Astrocyte (in vitro differentiated cells and primary cell): ENCODE measurements at regions not wholly inside any gene's neighbourhood (a gene's known extent, or its start where the extent isn't known, plus 50 kb on each side); places are given as distances from the start of the nearest gene placed in this dataset.

Experiments
- DNase-seq: peaks from one replicate; pipeline ENCODE4 v3.0.0-alpha.2; 2010; ENCODE audit warnings: low read depth
- FAIRE-seq: peaks from 2 replicates; lab custom pipeline; 2011; peaks lifted over from hg19 to GRCh38; lab: Jason Lieb, UNC
- H2AFZ ChIP-seq: 2 replicates; pipeline ENCODE4 v1.6.0; 2012; ENCODE audit warnings: low read depth, low read length, inconsistent platforms
- H3K27ac ChIP-seq: 2 replicates; pipeline ENCODE4 v1.5.1; 2011; ENCODE audit warnings: low read depth, low read length, inconsistent platforms
- H3K27me3 ChIP-seq: 2 replicates; pipeline ENCODE4 v1.6.0; 2011; ENCODE audit warnings: low read length, inconsistent platforms; ENCODE audit not compliant: insufficient read depth
- H3K36me3 ChIP-seq: 2 replicates; pipeline ENCODE4 v1.5.1; 2011; ENCODE audit warnings: low read length, inconsistent platforms; ENCODE audit not compliant: insufficient read depth
- H3K4me1 ChIP-seq: 2 replicates; pipeline ENCODE4 v1.5.1; 2011; ENCODE audit warnings: low read length, inconsistent platforms; ENCODE audit not compliant: insufficient read depth
- H3K4me2 ChIP-seq: 2 replicates; pipeline ENCODE4 v1.6.0; 2012; ENCODE audit warnings: low read length, inconsistent platforms
- H3K4me3 ChIP-seq: 2 replicates; pipeline ENCODE4 v1.5.1; 2011; ENCODE audit warnings: low read depth, mild to moderate bottlenecking, low read length, inconsistent platforms; ENCODE audit not compliant: insufficient read depth
- H3K79me2 ChIP-seq: 2 replicates; pipeline ENCODE4 v1.6.0; 2012; ENCODE audit warnings: mild to moderate bottlenecking, low read length, inconsistent platforms; ENCODE audit not compliant: insufficient read depth
- H3K9ac ChIP-seq: 2 replicates; pipeline ENCODE4 v1.6.0; 2012; ENCODE audit warnings: mild to moderate bottlenecking, low read length, inconsistent platforms
- H3K9me3 ChIP-seq: 2 replicates; pipeline ENCODE4 v1.5.1; 2012; ENCODE audit warnings: low read depth, mild to moderate bottlenecking, low read length, inconsistent platforms; ENCODE audit not compliant: insufficient read depth
- H4K20me1 ChIP-seq: 2 replicates; pipeline ENCODE4 v1.6.0; 2012; ENCODE audit warnings: low read length, inconsistent platforms; ENCODE audit not compliant: insufficient read depth
- H3K27ac Mint-ChIP-seq: one replicate; pipeline ENCODE4 v1.8.0; 2021; ENCODE audit warnings: mild to moderate bottlenecking, mixed read lengths; ENCODE audit not compliant: unreplicated experiment
- H3K27me3 Mint-ChIP-seq: one replicate; pipeline ENCODE4 v1.8.0; 2021; ENCODE audit warnings: low read depth, mixed read lengths; ENCODE audit not compliant: unreplicated experiment
- H3K36me3 Mint-ChIP-seq: one replicate; pipeline ENCODE4 v1.8.0; 2021; ENCODE audit warnings: low read depth, mixed read lengths; ENCODE audit not compliant: unreplicated experiment
- H3K4me1 Mint-ChIP-seq: one replicate; pipeline ENCODE4 v1.8.0; 2021; ENCODE audit warnings: low read depth, mixed read lengths; ENCODE audit not compliant: unreplicated experiment
- H3K4me3 Mint-ChIP-seq: one replicate; pipeline ENCODE4 v1.8.0; 2021; ENCODE audit warnings: mild to moderate bottlenecking, moderate library complexity, mixed read lengths; ENCODE audit not compliant: unreplicated experiment
- H3K9me3 Mint-ChIP-seq: one replicate; pipeline ENCODE4 v1.8.0; 2021; ENCODE audit warnings: mild to moderate bottlenecking, mixed read lengths; ENCODE audit not compliant: unreplicated experiment
- CTCF ChIP-seq: IDR thresholded peaks from 2 replicates; pipeline ENCODE4 v1.5.1; 2011; ENCODE audit warnings: low read depth, mild to moderate bottlenecking, inconsistent platforms, low read length, moderate library complexity; ENCODE audit not compliant: insufficient read depth
- EZH2 ChIP-seq: IDR thresholded peaks from 2 replicates; pipeline ENCODE4 v1.6.1; 2012; ENCODE audit warnings: mild to moderate bottlenecking, low read length, inconsistent platforms; ENCODE audit not compliant: insufficient read depth

- DNase-seq (no peak), FAIRE-seq (no peak)
- H3K4me1 ChIP-seq: no peaks in the 10 kb centered on the region
- no peak overlapping the region for H3K4me2 ChIP-seq
- no peak overlapping the region for H3K9ac ChIP-seq
- Mint-ChIP-seq H3K4me1 (no peaks in the 10 kb centered on the region), H3K27me3 (peaks cover 25% of the 10 kb centered on the region), H3K27ac (no peak overlapping the region), H3K36me3 (no peaks in the 10 kb centered on the region), H3K9me3 (peaks cover 17% of the 10 kb centered on the region), H3K4me3 (no peak overlapping the region)
- no peaks in the 10 kb centered on the region for H3K36me3 ChIP-seq
- H3K9me3 ChIP-seq: peaks cover 14% of the 10 kb centered on the region
- no peak overlapping the region for H3K27ac ChIP-seq
- H3K27me3 ChIP-seq: no peaks in the 10 kb centered on the region
- no peaks in the 10 kb centered on the region for H3K79me2 ChIP-seq
- H2AFZ ChIP-seq: no peak overlapping the region
- TF ChIP-seq EZH2 (no peak), CTCF (no peak)
- H3K4me3 ChIP-seq: no peak overlapping the region
- no peaks in the 10 kb centered on the region for H4K20me1 ChIP-seq
Measured at GRCh38 chr9:135391759-135392158, 87.8 kb upstream of the PPP1R26 start.

- no peaks in the 10 kb centered on the region for H3K36me3 Mint-ChIP-seq
- DNase-seq (no peak), FAIRE-seq (no peak)
- Histone ChIP-seq H3K36me3 (no peaks in the 10 kb centered on the region), H3K4me3 (no peak overlapping the region), H3K4me1 (no peaks in the 10 kb centered on the region), H4K20me1 (no peaks in the 10 kb centered on the region), H3K27ac (no peak overlapping the region), H3K27me3 (no peaks in the 10 kb centered on the region), H3K9ac (no peak overlapping the region), H2AFZ (no peak overlapping the region), H3K4me2 (no peak overlapping the region), H3K79me2 (no peaks in the 10 kb centered on the region), H3K9me3 (peaks cover 16% of the 10 kb centered on the region)
- H3K27ac Mint-ChIP-seq: no peak overlapping the region
- no peaks in the 10 kb centered on the region for H3K4me1 Mint-ChIP-seq
- H3K4me3 Mint-ChIP-seq: no peak overlapping the region
- peaks cover 24% of the 10 kb centered on the region for H3K27me3 Mint-ChIP-seq
- H3K9me3 Mint-ChIP-seq: peaks cover 17% of the 10 kb centered on the region
- TF ChIP-seq EZH2: no peak
- TF ChIP-seq CTCF: no peak
Measured at GRCh38 chr9:135392511-135392910, 87.1 kb upstream of the PPP1R26 start.

- Mint-ChIP-seq H3K9me3 (peaks cover 14% of the 10 kb centered on the region), H3K27ac (no peak overlapping the region), H3K4me3 (no peak overlapping the region), H3K36me3 (no peaks in the 10 kb centered on the region), H3K4me1 (no peaks in the 10 kb centered on the region), H3K27me3 (peaks cover 20% of the 10 kb centered on the region)
- H3K4me1 ChIP-seq: no peaks in the 10 kb centered on the region
- H3K36me3 ChIP-seq: no peaks in the 10 kb centered on the region
- DNase-seq: no peak
- no peak overlapping the region for H3K4me2 ChIP-seq
- no peaks in the 10 kb centered on the region for H4K20me1 ChIP-seq
- H3K9me3 ChIP-seq: peaks cover 16% of the 10 kb centered on the region
- H3K79me2 ChIP-seq: no peaks in the 10 kb centered on the region
- no peak for FAIRE-seq
- H3K9ac ChIP-seq: no peak overlapping the region
- no peaks in the 10 kb centered on the region for H3K27me3 ChIP-seq
- TF ChIP-seq EZH2: no peak
- no peak for TF ChIP-seq CTCF
- no peak overlapping the region for H2AFZ ChIP-seq
- H3K27ac ChIP-seq: no peak overlapping the region
- no peak overlapping the region for H3K4me3 ChIP-seq
Measured at GRCh38 chr9:135394131-135394530, 85.5 kb upstream of the PPP1R26 start.
